Dendritic cell treated with granulocyte-macrophage colony-stimulating factor and Interleukin-4, amounts not matched to agents 40 ng/mL and 50 ng/mL, for 4 days (primary cell): ENCODE measurements at regions not wholly inside any gene's neighbourhood (a gene's known extent, or its start where the extent isn't known, plus 50 kb on each side); places are given as distances from the start of the nearest gene placed in this dataset.
"Not testable (repeated sequence)": the region's sequence is repeated elsewhere in the genome, so short reads cannot be mapped to it uniquely, and the experiment has no call there.

Experiments
- H3K27ac Mint-ChIP-seq: one replicate; pipeline ENCODE4 v1.8.0; 2022; ENCODE audit warnings: mild to moderate bottlenecking, mixed read lengths
- H3K27me3 Mint-ChIP-seq: one replicate; pipeline ENCODE4 v1.8.0; 2022; ENCODE audit warnings: mild to moderate bottlenecking, mixed read lengths
- H3K36me3 Mint-ChIP-seq: one replicate; pipeline ENCODE4 v1.8.0; 2022; ENCODE audit warnings: low read depth, mixed read lengths
- H3K4me1 Mint-ChIP-seq: one replicate; pipeline ENCODE4 v1.8.0; 2022; ENCODE audit warnings: low read depth, mixed read lengths
- H3K4me3 Mint-ChIP-seq: one replicate; pipeline ENCODE4 v1.8.0; 2022; ENCODE audit warnings: mild to moderate bottlenecking, moderate library complexity, mixed read lengths
- H3K9me3 Mint-ChIP-seq: one replicate; pipeline ENCODE4 v1.8.0; 2022; ENCODE audit warnings: mixed read lengths
- intact Hi-C: fragments of 100-400 bp; cut with micrococcal nuclease; formaldehyde crosslinking; loops from one replicate; pipeline ENCODE4 v1.15.0; 2022

GRCh38 chr11:13150487-13150886, 127.1 kb upstream of the BMAL1 start:
- Mint-ChIP-seq H3K9me3 (no peaks in the 10 kb centered on the region), H3K4me3 (no peak overlapping the region), H3K27ac (no peak overlapping the region), H3K4me1 (no peaks in the 10 kb centered on the region), H3K27me3 (peaks cover 3% of the 10 kb centered on the region), H3K36me3 (no peaks in the 10 kb centered on the region)
- intact Hi-C loops: loop anchor here (10.0 kb wide), 1 partner anchor 186 kb away; no protein-coding TSS in a partner anchor

- Mint-ChIP-seq H3K4me1 (no peaks in the 10 kb centered on the region), H3K36me3 (no peaks in the 10 kb centered on the region), H3K27ac (no peak overlapping the region), H3K27me3 (peaks cover 3% of the 10 kb centered on the region), H3K4me3 (no peak overlapping the region), H3K9me3 (no peaks in the 10 kb centered on the region)
- intact Hi-C loops: loop anchor here (10.0 kb wide), 1 partner anchor 187 kb away; no protein-coding TSS in a partner anchor
These were observed 125.3 kb upstream of the BMAL1 start for GRCh38 chr11:13152264-13152663.

- no peaks in the 10 kb centered on the region for H3K4me1 Mint-ChIP-seq
- H3K36me3 Mint-ChIP-seq: no peaks in the 10 kb centered on the region
- peaks cover 3% of the 10 kb centered on the region for H3K27me3 Mint-ChIP-seq
- no peak overlapping the region for H3K27ac Mint-ChIP-seq
- H3K4me3 Mint-ChIP-seq: no peak overlapping the region
- intact Hi-C loops: loop anchor here (10.0 kb wide), 1 partner anchor 188 kb away; no protein-coding TSS in a partner anchor
- no peaks in the 10 kb centered on the region for H3K9me3 Mint-ChIP-seq
These were observed 124.7 kb upstream of the BMAL1 start for GRCh38 chr11:13152736-13153541.

GRCh38 chr11:13154374-13154773, 123.2 kb upstream of the BMAL1 start:
- not testable (repeated sequence) for H3K4me1 Mint-ChIP-seq, H3K36me3 Mint-ChIP-seq, H3K27me3 Mint-ChIP-seq, H3K4me3 Mint-ChIP-seq, H3K27ac Mint-ChIP-seq, H3K9me3 Mint-ChIP-seq
- intact Hi-C loops: loop anchor here (10.0 kb wide), 1 partner anchor 190 kb away; no protein-coding TSS in a partner anchor

- Mint-ChIP-seq H3K4me3 (no peak overlapping the region), H3K27me3 (no peaks in the 10 kb centered on the region), H3K9me3 (no peaks in the 10 kb centered on the region), H3K27ac (no peak overlapping the region), H3K4me1 (no peaks in the 10 kb centered on the region), H3K36me3 (no peaks in the 10 kb centered on the region)
- intact Hi-C loops: no loop called here
These were observed 117.2 kb upstream of the BMAL1 start for GRCh38 chr11:13160346-13160745.

GRCh38 chr11:13160806-13161205, 116.8 kb upstream of the BMAL1 start:
- H3K9me3 Mint-ChIP-seq: no peaks in the 10 kb centered on the region
- H3K4me1 Mint-ChIP-seq: no peaks in the 10 kb centered on the region
- no peaks in the 10 kb centered on the region for H3K36me3 Mint-ChIP-seq
- no peaks in the 10 kb centered on the region for H3K27me3 Mint-ChIP-seq
- intact Hi-C loops: no loop called here
- no peak overlapping the region for H3K4me3 Mint-ChIP-seq
- H3K27ac Mint-ChIP-seq: no peak overlapping the region

- Mint-ChIP-seq H3K4me3 (no peak overlapping the region), H3K27ac (no peak overlapping the region), H3K27me3 (no peaks in the 10 kb centered on the region), H3K4me1 (no peaks in the 10 kb centered on the region), H3K36me3 (no peaks in the 10 kb centered on the region), H3K9me3 (no peaks in the 10 kb centered on the region)
- intact Hi-C loops: no loop called here
These were observed 114.4 kb upstream of the BMAL1 start for GRCh38 chr11:13163158-13163557.

GRCh38 chr11:13166036-13166435, 111.6 kb upstream of the BMAL1 start:
- Mint-ChIP-seq H3K27me3 (no peaks in the 10 kb centered on the region), H3K4me3 (no peak overlapping the region), H3K9me3 (no peaks in the 10 kb centered on the region), H3K27ac (no peak overlapping the region), H3K36me3 (no peaks in the 10 kb centered on the region), H3K4me1 (no peaks in the 10 kb centered on the region)
- intact Hi-C loops: no loop called here

GRCh38 chr11:13168271-13168670, 109.3 kb upstream of the BMAL1 start:
- Mint-ChIP-seq H3K27me3 (no peaks in the 10 kb centered on the region), H3K4me1 (no peaks in the 10 kb centered on the region), H3K36me3 (no peaks in the 10 kb centered on the region), H3K4me3 (no peak overlapping the region), H3K27ac (no peak overlapping the region), H3K9me3 (no peaks in the 10 kb centered on the region)
- intact Hi-C loops: no loop called here

- intact Hi-C loops: no loop called here
- Mint-ChIP-seq H3K9me3 (no peaks in the 10 kb centered on the region), H3K4me3 (no peak overlapping the region)
These were observed 107.9 kb upstream of the BMAL1 start for GRCh38 chr11:13169709-13170108.

GRCh38 chr11:13174090-13174489, 103.5 kb upstream of the BMAL1 start:
- H3K27ac Mint-ChIP-seq: no peak overlapping the region
- no peak overlapping the region for H3K4me3 Mint-ChIP-seq
- H3K36me3 Mint-ChIP-seq: no peaks in the 10 kb centered on the region
- H3K27me3 Mint-ChIP-seq: peaks cover 3% of the 10 kb centered on the region
- H3K9me3 Mint-ChIP-seq: no peaks in the 10 kb centered on the region
- intact Hi-C loops: no loop called here
- no peaks in the 10 kb centered on the region for H3K4me1 Mint-ChIP-seq

More at GRCh38 chr11:13169709-13170108, 107.9 kb upstream of the BMAL1 start:
- Mint-ChIP-seq H3K4me1 (no peaks in the 10 kb centered on the region), H3K27me3 (peaks cover 3% of the 10 kb centered on the region), H3K36me3 (no peaks in the 10 kb centered on the region), H3K27ac (no peak overlapping the region)

GRCh38 chr11:13183094-13183825, 94.3 kb upstream of the BMAL1 start:
- Mint-ChIP-seq H3K27me3 (peaks cover 1% of the 10 kb centered on the region), H3K27ac (no peak overlapping the region), H3K4me1 (peaks cover 11% of the 10 kb centered on the region), H3K36me3 (no peaks in the 10 kb centered on the region), H3K4me3 (no peak overlapping the region), H3K9me3 (peaks cover 4% of the 10 kb centered on the region)
- intact Hi-C loops: loop anchor here (1.0 to 10.0 kb wide), 5 partner anchors 56 to 282 kb away; partner anchors contain the start of gene BTBD10

- H3K27ac Mint-ChIP-seq: no peak overlapping the region
- no peaks in the 10 kb centered on the region for H3K36me3 Mint-ChIP-seq
- intact Hi-C loops: loop anchor here (1.0 to 10.0 kb wide), 5 partner anchors 55 to 281 kb away; partner anchors contain the start of gene BTBD10
- H3K9me3 Mint-ChIP-seq: peaks cover 10% of the 10 kb centered on the region
- H3K4me3 Mint-ChIP-seq: no peak overlapping the region
- H3K27me3 Mint-ChIP-seq: peaks cover 5% of the 10 kb centered on the region
- peaks cover 11% of the 10 kb centered on the region for H3K4me1 Mint-ChIP-seq
These were observed 93.8 kb upstream of the BMAL1 start for GRCh38 chr11:13183826-13184196.

GRCh38 chr11:13184295-13184794, 93.2 kb upstream of the BMAL1 start:
- Mint-ChIP-seq H3K9me3 (peaks cover 11% of the 10 kb centered on the region), H3K36me3 (no peaks in the 10 kb centered on the region), H3K27me3 (peaks cover 5% of the 10 kb centered on the region), H3K27ac (no peak overlapping the region), H3K4me1 (peaks cover 11% of the 10 kb centered on the region), H3K4me3 (no peak overlapping the region)
- intact Hi-C loops: loop anchor here (10.0 kb wide), 2 partner anchors 220 to 280 kb away; partner anchors contain the start of gene BTBD10
